TTC549 (cell line): ENCODE measurements at regions not wholly inside any gene's neighbourhood (a gene's known extent, or its start where the extent isn't known, plus 50 kb on each side); places are given as distances from the start of the nearest gene placed in this dataset.

Source experiments
- FAIRE-seq: peaks from 2 replicates; lab custom pipeline; 2012; peaks lifted over from hg19 to GRCh38; lab: Jason Lieb, UNC

DNA sequence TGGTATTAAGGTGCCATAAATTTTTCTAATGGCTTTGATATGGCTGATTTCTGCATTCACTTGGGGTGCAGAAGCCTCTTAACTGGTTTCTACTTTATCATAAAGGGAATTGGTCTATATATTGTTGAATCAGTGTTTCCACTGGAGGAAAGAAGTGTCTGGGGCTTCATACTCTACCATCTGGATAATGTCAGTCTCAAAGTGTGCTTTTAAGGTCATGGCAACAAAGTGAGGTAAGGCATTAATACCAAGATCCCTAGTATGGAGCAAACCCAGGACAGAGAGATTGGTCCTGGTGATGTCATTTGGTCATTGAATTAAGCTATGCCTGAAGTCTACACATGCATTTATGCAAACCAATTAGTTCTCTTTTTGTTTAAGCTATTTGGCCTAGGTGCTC is 309.9 kb downstream of the DUSP10 start:
- FAIRE-seq = no peak

GRCh38 chr1:221435504-221435904 is 306.4 kb downstream of the DUSP10 start:
- FAIRE-seq = peak; percentile 93

DNA sequence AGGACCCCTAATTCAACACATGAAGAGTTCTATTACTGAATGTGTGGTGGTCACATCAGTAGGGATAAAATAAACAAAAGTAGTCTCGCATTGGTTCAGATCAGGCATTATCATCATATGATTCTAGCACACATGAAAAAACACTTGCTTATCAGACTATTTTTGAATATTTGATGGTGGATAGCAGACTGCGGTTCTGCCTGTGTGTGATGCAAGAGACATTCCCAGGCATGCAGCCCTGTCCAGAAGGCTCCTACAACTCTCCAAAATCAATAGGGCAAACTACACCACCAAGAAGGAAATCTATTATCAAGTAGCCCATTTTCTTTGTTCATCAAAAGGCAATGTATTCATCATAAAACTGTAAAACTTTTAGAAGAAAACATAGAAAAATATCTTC is 304.7 kb downstream of the DUSP10 start:
- FAIRE-seq = no peak

GRCh38 chr1:221437926-221438325 is 304.0 kb downstream of the DUSP10 start:
- FAIRE-seq = no peak

DNA sequence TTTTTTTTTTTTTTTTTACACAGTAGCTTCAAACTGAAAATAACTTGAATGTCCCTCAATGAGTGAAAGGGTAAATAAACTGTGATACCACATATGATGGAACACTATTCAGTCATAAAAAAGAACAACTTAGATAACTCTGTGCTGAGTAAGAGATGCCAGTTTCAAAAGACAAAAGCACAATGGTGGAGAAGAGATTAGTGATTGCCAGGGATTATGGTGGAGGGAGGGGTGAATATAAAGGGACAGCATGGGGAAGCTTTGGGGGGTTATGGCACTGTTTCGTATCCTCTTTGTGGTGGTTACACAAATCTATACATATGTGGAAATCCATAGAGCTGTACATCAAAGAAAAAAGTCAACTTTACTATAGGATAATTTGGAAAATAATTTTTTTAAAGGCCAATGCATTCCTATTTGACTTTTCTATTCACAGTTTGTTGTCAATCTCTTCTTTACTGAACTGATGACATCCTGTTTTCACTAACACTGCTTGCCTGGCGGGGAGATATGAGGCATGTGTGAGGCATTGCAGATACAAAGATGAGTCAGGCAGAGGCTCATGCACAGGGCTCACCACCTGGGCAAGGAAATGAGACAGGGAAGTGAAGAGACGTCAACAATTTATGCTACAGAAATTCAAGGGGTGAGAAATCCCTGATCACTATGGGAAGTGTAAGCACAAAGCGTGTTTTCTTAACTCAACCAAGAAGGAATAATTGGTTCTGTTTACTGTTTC is 302.7 kb downstream of the DUSP10 start:
- no peak for FAIRE-seq

- no peak for FAIRE-seq
Observed at GRCh38 chr1:221439747-221440501, 302.0 kb downstream of the DUSP10 start.

GRCh38 chr1:221440658-221441057 is 301.2 kb downstream of the DUSP10 start:
- no peak for FAIRE-seq

DNA sequence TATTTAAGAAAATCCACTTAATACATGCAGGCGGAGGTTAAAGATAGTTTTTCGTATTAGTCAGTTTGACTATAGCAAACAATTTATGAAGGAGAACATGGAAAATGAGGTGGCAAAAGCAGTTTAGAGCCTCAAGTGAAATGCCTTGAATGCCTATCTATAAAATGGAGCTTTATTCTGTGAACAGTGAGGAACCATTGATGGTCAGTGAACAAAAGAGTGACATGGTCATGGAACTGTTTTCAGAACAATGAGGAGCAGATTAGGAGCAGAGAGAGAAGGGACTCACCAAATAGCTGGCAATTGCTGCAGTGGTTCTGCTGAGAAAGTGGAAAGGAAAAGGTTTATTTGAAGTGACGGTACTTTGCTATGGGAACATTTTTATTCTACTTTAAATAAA is 299.8 kb downstream of the DUSP10 start:
- FAIRE-seq = no peak

GRCh38 chr1:221444346-221444745 is 297.5 kb downstream of the DUSP10 start:
- no peak for FAIRE-seq

GRCh38 chr1:221448585-221449175 is 293.2 kb downstream of the DUSP10 start:
- no peak for FAIRE-seq

GRCh38 chr1:221449194-221449593 is 292.7 kb downstream of the DUSP10 start:
- no peak for FAIRE-seq

GRCh38 chr1:221449801-221450470 is 292.0 kb downstream of the DUSP10 start:
- no peak for FAIRE-seq

DNA sequence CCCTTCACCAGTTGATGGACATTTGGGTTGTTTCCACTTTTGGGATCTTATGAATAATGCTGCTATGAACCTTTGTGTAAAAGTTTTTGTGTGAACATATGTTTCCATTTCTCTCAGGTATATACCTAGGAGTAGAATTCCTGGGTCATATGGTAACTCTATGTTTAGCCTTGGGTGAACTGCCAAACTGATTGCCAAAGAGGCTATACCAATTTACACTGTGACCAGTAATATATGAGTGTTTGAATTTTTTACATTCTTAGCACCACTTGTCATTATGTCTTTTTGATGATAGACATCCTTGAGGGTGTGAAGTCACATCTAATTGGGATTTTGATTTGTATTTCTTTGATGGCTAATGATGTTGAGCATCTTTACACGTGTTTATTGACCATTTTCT is 290.1 kb downstream of the DUSP10 start:
- FAIRE-seq = no peak

DNA sequence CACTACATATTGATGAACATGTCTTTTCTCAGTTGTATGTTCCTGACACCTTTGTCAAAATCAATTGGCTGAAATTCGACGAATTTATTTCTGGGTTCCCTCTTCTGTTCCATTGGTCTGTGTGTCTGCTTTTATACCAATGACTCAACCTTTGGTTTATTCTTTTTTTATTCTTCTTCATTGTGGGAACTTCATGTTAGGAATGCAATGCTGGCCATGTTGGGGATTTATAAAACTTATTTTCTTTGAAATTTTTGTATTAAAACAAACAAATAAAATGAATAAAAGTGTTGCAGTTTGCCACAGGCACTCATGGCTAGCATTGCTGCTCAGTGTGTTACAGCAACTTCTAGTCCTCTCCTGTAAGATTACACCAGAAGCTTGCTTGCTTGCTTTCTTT is 287.8 kb downstream of the DUSP10 start:
- no peak for FAIRE-seq

GRCh38 chr1:221456918-221457317 is 285.0 kb downstream of the DUSP10 start:
- no peak for FAIRE-seq

GRCh38 chr1:221457685-221458446 is 284.0 kb downstream of the DUSP10 start:
- FAIRE-seq = no peak

DNA sequence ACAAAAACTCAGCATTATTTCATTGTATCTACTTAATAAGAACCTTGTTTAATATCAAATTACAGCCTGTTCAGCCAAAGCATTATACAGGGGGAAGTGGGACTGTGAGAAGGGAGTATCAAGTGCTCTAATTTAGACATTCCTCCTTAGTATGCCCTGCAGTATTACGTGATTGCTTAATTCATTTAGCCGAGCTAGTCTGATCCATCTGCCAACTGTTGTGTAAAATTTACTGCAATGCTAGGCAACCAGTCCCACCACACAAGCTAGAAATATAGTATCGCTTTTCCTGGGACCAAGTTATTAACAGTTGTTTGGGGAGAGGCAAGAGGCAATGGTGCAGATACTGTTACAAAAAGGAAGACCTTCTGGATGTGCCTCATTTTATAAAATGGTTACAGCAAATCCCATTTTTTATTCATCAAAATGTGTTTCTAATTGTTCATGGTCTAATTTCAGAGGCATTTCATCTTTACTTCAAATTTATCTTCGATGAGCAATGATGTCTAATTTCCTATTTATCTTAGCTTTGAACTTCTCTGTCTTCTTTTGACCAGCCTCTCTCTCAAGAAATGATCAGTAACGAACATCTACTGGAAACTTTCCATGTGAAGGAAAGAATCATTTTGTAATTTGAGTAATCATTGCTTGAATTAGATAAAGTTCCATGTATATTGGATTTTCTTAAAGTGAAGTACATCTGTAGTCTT is 283.3 kb downstream of the DUSP10 start:
- no peak for FAIRE-seq

- no peak for FAIRE-seq
Observed at GRCh38 chr1:221459558-221459957, 282.3 kb downstream of the DUSP10 start.

DNA sequence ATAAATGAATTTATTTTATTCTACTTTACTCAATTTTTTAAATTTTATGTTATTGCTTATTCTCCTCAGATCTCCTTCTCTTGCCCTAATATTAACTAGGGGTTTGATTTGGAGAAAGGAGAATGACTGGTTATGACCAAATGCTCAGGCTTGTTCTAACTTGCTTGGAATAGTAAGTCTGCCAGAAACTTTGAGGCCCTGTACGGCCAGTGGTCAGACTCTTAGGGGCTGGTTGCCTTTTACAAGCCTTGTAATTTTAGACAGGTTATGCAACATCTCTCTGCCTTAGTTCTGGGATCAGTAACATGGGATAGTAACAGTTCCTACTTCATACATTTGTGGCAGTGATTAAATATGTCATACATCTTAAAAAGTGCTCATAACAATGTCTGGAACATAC is 279.5 kb downstream of the DUSP10 start:
- FAIRE-seq = no peak

- no peak for FAIRE-seq
Observed at GRCh38 chr1:221468546-221468945, 273.3 kb downstream of the DUSP10 start.

GRCh38 chr1:221469476-221469875 is 272.4 kb downstream of the DUSP10 start:
- no peak for FAIRE-seq
